ENCODE measurements at regions not wholly inside any gene's neighbourhood (a gene's known extent, or its start where the extent isn't known, plus 50 kb on each side); places are given as distances from the start of the nearest gene placed in this dataset.

- Mint-ChIP-seq H3K4me3 (no peak overlapping the region), H3K27me3 (ENCODE audit: low read depth) (no peaks in the 10 kb centered on the region), H3K4me1 (peaks cover 14% of the 10 kb centered on the region), H3K9me3 (no peaks in the 10 kb centered on the region), H3K27ac (no peak overlapping the region), H3K36me3 (no peaks in the 10 kb centered on the region)
- ChIA-PET POLR2A (no interaction called here), CTCF (no interaction called here)
- TF ChIP-seq ZNF138 (CRISPR knock-in tag; conservative IDR thresholded peaks at IDR 0.05) (no peak), ZNF263 (CRISPR knock-in tag; IDR thresholded peaks at IDR 0.05; ENCODE audit: low read depth) (no peak), NR1H2 (CRISPR knock-in tag; IDR thresholded peaks at IDR 0.05) (no peak), ARID4B (CRISPR knock-in tag; IDR thresholded peaks at IDR 0.05; ENCODE audit: borderline replicate concordance) (no peak), HMGA2 (CRISPR knock-in tag; IDR thresholded peaks at IDR 0.05) (no peak), SOX15 (CRISPR knock-in tag; IDR thresholded peaks at IDR 0.05) (no peak), NR2C2 (CRISPR knock-in tag; IDR thresholded peaks at IDR 0.05) (no peak)
- TF ChIP-seq, protein P1, sequence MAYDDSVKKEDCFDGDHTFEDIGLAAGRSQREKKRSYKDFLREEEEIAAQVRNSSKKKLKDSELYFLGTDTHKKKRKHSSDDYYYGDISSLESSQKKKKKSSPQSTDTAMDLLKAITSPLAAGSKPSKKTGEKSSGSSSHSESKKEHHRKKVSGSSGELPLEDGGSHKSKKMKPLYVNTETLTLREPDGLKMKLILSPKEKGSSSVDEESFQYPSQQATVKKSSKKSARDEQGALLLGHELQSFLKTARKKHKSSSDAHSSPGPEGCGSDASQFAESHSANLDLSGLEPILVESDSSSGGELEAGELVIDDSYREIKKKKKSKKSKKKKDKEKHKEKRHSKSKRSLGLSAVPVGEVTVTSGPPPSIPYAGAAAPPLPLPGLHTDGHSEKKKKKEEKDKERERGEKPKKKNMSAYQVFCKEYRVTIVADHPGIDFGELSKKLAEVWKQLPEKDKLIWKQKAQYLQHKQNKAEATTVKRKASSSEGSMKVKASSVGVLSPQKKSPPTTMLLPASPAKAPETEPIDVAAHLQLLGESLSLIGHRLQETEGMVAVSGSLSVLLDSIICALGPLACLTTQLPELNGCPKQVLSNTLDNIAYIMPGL (CRISPR knock-in tag; IDR thresholded peaks at IDR 0.05): no peak
- TF ChIP-seq, protein P2, sequence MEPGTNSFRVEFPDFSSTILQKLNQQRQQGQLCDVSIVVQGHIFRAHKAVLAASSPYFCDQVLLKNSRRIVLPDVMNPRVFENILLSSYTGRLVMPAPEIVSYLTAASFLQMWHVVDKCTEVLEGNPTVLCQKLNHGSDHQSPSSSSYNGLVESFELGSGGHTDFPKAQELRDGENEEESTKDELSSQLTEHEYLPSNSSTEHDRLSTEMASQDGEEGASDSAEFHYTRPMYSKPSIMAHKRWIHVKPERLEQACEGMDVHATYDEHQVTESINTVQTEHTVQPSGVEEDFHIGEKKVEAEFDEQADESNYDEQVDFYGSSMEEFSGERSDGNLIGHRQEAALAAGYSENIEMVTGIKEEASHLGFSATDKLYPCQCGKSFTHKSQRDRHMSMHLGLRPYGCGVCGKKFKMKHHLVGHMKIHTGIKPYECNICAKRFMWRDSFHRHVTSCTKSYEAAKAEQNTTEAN (CRISPR knock-in tag; IDR thresholded peaks at IDR 0.05): no peak
- TF ChIP-seq, protein P3, sequence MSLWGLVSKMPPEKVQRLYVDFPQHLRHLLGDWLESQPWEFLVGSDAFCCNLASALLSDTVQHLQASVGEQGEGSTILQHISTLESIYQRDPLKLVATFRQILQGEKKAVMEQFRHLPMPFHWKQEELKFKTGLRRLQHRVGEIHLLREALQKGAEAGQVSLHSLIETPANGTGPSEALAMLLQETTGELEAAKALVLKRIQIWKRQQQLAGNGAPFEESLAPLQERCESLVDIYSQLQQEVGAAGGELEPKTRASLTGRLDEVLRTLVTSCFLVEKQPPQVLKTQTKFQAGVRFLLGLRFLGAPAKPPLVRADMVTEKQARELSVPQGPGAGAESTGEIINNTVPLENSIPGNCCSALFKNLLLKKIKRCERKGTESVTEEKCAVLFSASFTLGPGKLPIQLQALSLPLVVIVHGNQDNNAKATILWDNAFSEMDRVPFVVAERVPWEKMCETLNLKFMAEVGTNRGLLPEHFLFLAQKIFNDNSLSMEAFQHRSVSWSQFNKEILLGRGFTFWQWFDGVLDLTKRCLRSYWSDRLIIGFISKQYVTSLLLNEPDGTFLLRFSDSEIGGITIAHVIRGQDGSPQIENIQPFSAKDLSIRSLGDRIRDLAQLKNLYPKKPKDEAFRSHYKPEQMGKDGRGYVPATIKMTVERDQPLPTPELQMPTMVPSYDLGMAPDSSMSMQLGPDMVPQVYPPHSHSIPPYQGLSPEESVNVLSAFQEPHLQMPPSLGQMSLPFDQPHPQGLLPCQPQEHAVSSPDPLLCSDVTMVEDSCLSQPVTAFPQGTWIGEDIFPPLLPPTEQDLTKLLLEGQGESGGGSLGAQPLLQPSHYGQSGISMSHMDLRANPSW (CRISPR knock-in tag; conservative IDR thresholded peaks at IDR 0.05; ENCODE audit: low read depth): no peak
- TF ChIP-seq, protein P4, sequence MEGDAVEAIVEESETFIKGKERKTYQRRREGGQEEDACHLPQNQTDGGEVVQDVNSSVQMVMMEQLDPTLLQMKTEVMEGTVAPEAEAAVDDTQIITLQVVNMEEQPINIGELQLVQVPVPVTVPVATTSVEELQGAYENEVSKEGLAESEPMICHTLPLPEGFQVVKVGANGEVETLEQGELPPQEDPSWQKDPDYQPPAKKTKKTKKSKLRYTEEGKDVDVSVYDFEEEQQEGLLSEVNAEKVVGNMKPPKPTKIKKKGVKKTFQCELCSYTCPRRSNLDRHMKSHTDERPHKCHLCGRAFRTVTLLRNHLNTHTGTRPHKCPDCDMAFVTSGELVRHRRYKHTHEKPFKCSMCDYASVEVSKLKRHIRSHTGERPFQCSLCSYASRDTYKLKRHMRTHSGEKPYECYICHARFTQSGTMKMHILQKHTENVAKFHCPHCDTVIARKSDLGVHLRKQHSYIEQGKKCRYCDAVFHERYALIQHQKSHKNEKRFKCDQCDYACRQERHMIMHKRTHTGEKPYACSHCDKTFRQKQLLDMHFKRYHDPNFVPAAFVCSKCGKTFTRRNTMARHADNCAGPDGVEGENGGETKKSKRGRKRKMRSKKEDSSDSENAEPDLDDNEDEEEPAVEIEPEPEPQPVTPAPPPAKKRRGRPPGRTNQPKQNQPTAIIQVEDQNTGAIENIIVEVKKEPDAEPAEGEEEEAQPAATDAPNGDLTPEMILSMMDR (IDR thresholded peaks at IDR 0.05): no peak
- DNase-seq (ENCODE audit: low spot score): no peak
- no peak for ATAC-seq
Observed at GRCh38 chr19:28556371-28556770, 656.6 kb downstream of the UQCRFS1 start.

DNA sequence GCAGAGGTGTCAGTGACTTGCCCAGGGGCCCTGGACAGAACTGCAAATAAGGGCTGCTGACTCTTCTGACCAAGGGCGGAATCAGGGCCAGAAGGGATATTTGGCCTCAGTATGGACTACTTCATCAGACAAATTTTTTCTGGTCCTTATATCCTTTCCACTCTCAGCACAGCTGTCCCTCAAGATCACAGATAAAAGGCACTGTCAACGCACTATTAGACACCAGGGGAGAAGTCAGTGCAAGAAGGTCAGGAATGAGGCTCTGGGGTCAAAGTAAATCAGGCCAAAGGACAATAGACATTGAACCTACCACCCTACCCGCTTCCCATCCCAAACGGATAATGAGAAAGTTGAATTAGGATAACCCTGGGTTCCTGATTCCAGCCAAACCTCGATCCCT lies 657.6 kb downstream of the UQCRFS1 start:
- ChIA-PET POLR2A (no interaction called here), CTCF (interaction anchor here (0.8 kb wide), 1 partner anchor 86 kb away, joined by 3 read pairs; no protein-coding TSS in a partner anchor)
- Mint-ChIP-seq H3K27ac (no peak overlapping the region), H3K36me3 (no peaks in the 10 kb centered on the region), H3K9me3 (no peaks in the 10 kb centered on the region), H3K27me3 (ENCODE audit: low read depth) (no peaks in the 10 kb centered on the region), H3K4me3 (no peak overlapping the region), H3K4me1 (peaks cover 11% of the 10 kb centered on the region)
- ATAC-seq (no peak), DNase-seq (ENCODE audit: low spot score) (no peak)
- TF ChIP-seq, protein P2 (CRISPR knock-in tag; IDR thresholded peaks at IDR 0.05): no peak
- TF ChIP-seq FOXJ3 (CRISPR knock-in tag; IDR thresholded peaks at IDR 0.05; ENCODE audit: borderline replicate concordance) (no peak), KAT7 (CRISPR knock-in tag; IDR thresholded peaks at IDR 0.05; ENCODE audit: borderline replicate concordance) (no peak), PRRX2 (CRISPR knock-in tag; IDR thresholded peaks at IDR 0.05) (no peak), GRHL2 (CRISPR knock-in tag; IDR thresholded peaks at IDR 0.05; ENCODE audit: insufficient replicate concordance, severe bottlenecking) (no peak), CBFB (CRISPR knock-in tag; IDR thresholded peaks at IDR 0.05; ENCODE audit: low read depth) (no peak), ETV6 (CRISPR knock-in tag; IDR thresholded peaks at IDR 0.05) (no peak)
- TF ChIP-seq, protein P5, sequence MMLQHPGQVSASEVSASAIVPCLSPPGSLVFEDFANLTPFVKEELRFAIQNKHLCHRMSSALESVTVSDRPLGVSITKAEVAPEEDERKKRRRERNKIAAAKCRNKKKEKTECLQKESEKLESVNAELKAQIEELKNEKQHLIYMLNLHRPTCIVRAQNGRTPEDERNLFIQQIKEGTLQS (CRISPR knock-in tag; conservative IDR thresholded peaks at IDR 0.05): no peak
- TF ChIP-seq, protein P1 (CRISPR knock-in tag; IDR thresholded peaks at IDR 0.05): no peak

Data from WTC11 (cell line).